ENCODE measurements at regions not wholly inside any gene's neighbourhood (a gene's known extent, or its start where the extent isn't known, plus 50 kb on each side); places are given as distances from the start of the nearest gene placed in this dataset.

GRCh38 chr19:22914646-22915045 lies 82.6 kb downstream of the ZNF723 start:
- H3K27ac Mint-ChIP-seq, result no peak overlapping the region
- no peaks in the 10 kb centered on the region for H3K4me1 Mint-ChIP-seq
- DNase-seq, result no peak
- H3K9me3 Mint-ChIP-seq, result peaks cover 8 to 60% (median 23%) of the 10 kb centered on the region in 9 donors
- H3K36me3 Mint-ChIP-seq, result no peaks in the 10 kb centered on the region
- ATAC-seq, result no peak
- no peak overlapping the region for H3K4me3 Mint-ChIP-seq
- POLR2A ChIA-PET, result no interaction called here
- no peaks in the 10 kb centered on the region for H3K27me3 Mint-ChIP-seq

GRCh38 chr19:22918221-22918620 lies 84.8 kb downstream of the ZNF728 start:
- ATAC-seq (no peak), DNase-seq (no peak)
- Mint-ChIP-seq H3K4me3 (no peak overlapping the region), H3K27ac (no peak overlapping the region), H3K27me3 (no peaks in the 10 kb centered on the region), H3K36me3 (peaks cover 0 to 4% (median 0%) of the 10 kb centered on the region in 3 donors), H3K4me1 (no peaks in the 10 kb centered on the region), H3K9me3 (peaks cover 5 to 64% (median 24%) of the 10 kb centered on the region in 9 donors)
- POLR2A ChIA-PET, result no interaction called here

- ATAC-seq, result no peak
- POLR2A ChIA-PET, result no interaction called here
- Mint-ChIP-seq H3K4me1 (no peaks in the 10 kb centered on the region), H3K4me3 (no peak overlapping the region), H3K27me3 (no peaks in the 10 kb centered on the region), H3K9me3 (peaks cover 4 to 66% (median 29%) of the 10 kb centered on the region in 9 donors), H3K36me3 (peaks cover 0 to 12% (median 5%) of the 10 kb centered on the region in 3 donors), H3K27ac (no peak overlapping the region)
- no peak for DNase-seq
Measured at GRCh38 chr19:22919946-22920345, 83.0 kb downstream of the ZNF728 start.

All from naive thymus-derived CD8-positive, alpha-beta T cell (primary cell).